ENCODE measurements at regions not wholly inside any gene's neighbourhood (a gene's known extent, or its start where the extent isn't known, plus 50 kb on each side); places are given as distances from the start of the nearest gene placed in this dataset.

DNA sequence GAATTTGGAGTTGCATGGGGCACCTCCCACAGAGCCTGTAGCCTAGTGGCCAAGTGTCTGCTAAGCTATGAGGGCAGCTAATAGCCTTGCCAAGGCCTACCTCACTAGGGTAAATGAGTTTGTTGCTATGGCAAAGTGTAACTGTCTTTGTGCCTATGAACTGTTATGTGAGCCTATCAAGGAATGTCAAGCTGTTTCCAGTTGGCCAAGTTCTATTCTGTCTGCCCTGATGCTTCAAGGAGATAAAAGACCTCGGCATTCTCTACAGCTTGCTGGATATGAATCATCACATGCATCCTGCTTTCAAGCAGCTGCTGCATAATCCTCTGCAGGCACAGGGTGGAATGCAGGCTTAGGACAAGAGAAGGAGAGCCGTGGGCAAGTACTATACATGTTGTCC is 69.8 kb upstream of the CCDC112 start:
- TF ChIP-seq, protein P1, sequence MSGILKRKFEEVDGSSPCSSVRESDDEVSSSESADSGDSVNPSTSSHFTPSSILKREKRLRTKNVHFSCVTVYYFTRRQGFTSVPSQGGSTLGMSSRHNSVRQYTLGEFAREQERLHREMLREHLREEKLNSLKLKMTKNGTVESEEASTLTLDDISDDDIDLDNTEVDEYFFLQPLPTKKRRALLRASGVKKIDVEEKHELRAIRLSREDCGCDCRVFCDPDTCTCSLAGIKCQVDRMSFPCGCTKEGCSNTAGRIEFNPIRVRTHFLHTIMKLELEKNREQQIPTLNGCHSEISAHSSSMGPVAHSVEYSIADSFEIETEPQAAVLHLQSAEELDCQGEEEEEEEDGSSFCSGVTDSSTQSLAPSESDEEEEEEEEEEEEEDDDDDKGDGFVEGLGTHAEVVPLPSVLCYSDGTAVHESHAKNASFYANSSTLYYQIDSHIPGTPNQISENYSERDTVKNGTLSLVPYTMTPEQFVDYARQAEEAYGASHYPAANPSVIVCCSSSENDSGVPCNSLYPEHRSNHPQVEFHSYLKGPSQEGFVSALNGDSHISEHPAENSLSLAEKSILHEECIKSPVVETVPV (CRISPR knock-in tag; IDR thresholded peaks at IDR 0.05), result no peak
- TF ChIP-seq, protein P2, sequence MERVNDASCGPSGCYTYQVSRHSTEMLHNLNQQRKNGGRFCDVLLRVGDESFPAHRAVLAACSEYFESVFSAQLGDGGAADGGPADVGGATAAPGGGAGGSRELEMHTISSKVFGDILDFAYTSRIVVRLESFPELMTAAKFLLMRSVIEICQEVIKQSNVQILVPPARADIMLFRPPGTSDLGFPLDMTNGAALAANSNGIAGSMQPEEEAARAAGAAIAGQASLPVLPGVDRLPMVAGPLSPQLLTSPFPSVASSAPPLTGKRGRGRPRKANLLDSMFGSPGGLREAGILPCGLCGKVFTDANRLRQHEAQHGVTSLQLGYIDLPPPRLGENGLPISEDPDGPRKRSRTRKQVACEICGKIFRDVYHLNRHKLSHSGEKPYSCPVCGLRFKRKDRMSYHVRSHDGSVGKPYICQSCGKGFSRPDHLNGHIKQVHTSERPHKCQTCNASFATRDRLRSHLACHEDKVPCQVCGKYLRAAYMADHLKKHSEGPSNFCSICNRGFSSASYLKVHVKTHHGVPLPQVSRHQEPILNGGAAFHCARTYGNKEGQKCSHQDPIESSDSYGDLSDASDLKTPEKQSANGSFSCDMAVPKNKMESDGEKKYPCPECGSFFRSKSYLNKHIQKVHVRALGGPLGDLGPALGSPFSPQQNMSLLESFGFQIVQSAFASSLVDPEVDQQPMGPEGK (CRISPR knock-in tag; IDR thresholded peaks at IDR 0.05; ENCODE audit: borderline replicate concordance), result no peak
- TF ChIP-seq ZNF565 (CRISPR knock-in tag; conservative IDR thresholded peaks at IDR 0.05; ENCODE audit: low read depth) (no peak), ARNTL (CRISPR knock-in tag; IDR thresholded peaks at IDR 0.05; ENCODE audit: borderline replicate concordance, low read depth) (no peak), ESRRG (CRISPR knock-in tag; IDR thresholded peaks at IDR 0.05) (no peak), SNAI2 (CRISPR knock-in tag; IDR thresholded peaks at IDR 0.05) (no peak), GLIS3 (CRISPR knock-in tag; IDR thresholded peaks at IDR 0.05) (no peak), ZFP30 (CRISPR knock-in tag; IDR thresholded peaks at IDR 0.05) (no peak)
- TF ChIP-seq, protein P3, sequence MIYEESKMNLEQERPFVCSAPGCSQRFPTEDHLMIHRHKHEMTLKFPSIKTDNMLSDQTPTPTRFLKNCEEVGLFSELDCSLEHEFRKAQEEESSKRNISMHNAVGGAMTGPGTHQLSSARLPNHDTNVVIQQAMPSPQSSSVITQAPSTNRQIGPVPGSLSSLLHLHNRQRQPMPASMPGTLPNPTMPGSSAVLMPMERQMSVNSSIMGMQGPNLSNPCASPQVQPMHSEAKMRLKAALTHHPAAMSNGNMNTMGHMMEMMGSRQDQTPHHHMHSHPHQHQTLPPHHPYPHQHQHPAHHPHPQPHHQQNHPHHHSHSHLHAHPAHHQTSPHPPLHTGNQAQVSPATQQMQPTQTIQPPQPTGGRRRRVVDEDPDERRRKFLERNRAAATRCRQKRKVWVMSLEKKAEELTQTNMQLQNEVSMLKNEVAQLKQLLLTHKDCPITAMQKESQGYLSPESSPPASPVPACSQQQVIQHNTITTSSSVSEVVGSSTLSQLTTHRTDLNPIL (CRISPR knock-in tag; IDR thresholded peaks at IDR 0.05; ENCODE audit: low read depth), result no peak
